K562 (cell line): ENCODE measurements at regions not wholly inside any gene's neighbourhood (a gene's known extent, or its start where the extent isn't known, plus 50 kb on each side); places are given as distances from the start of the nearest gene placed in this dataset.

Experiments used
- ATAC-seq: fragments of 200-7000 bp; cut with Tn5 transposase; 3 replicates; pipeline ENCODE4 v1.9.1; 2020; ENCODE audit warnings: moderate library complexity
- BruUV-seq: library from RNA; stranded (reverse); fragments of 400-500 nt; replicated peaks from 2 replicates; lab custom pipeline; 2021; lab: Mats Ljungman, UMichigan
- CTCF ChIA-PET: fragments of 300-600 bp; formaldehyde crosslinking; extraction: SDS; loops from one replicate; lab custom pipeline; 2021; ENCODE audit warnings: low intra/inter-chr PET ratio; lab: Yijun Ruan, JAX
- POLR2A ChIA-PET: fragments of 300-600, 350-650 bp; sonication (Branson Sonifier 250); formaldehyde crosslinking; extraction: SDS; loops from one replicate; lab custom pipeline; 2021; ENCODE audit warnings: antibody characterized with exemption, inconsistent platforms; lab: Yijun Ruan, JAX
- DNase-seq, 4 experiments: peaks; one replicate each; pipeline versions ENCODE4 v3.0.0 to v3.0.0-alpha.2; 2011 to 2018; ENCODE audit warnings: low spot score in 3 of 4, mixed read lengths in 3 of 4; ENCODE audit errors: extremely low read depth in 1 of 4
- FAIRE-seq: peaks from 2 replicates; lab custom pipeline; 2011; peaks lifted over from hg19 to GRCh38; lab: Jason Lieb, UNC
- H2AFZ ChIP-seq: 2 replicates; pipeline ENCODE4 v1.6.0; 2011; ENCODE audit warnings: low read depth, low read length, control low read depth, inconsistent platforms
- H3K27ac ChIP-seq: fragments of 200-600 bp; 3 replicates; pipeline ENCODE4 v1.8.0; 2011; ENCODE audit warnings: low read depth, mild to moderate bottlenecking, control low read depth, inconsistent platforms, low read length, moderate library complexity, mixed read lengths; ENCODE audit errors: extremely low read depth
- H3K27me3 ChIP-seq, 2 experiments: fragments of 300-600 bp in 1 of 2; 2 replicates in 1 of 2; 3 replicates in 1 of 2; pipeline versions ENCODE4 v1.6.0 to v1.8.0; 2011; ENCODE audit warnings: inconsistent platforms in 2 of 2, low read length in 2 of 2, mild to moderate bottlenecking in 1 of 2, mixed read lengths in 1 of 2, moderate library complexity in 1 of 2; ENCODE audit not compliant: control insufficient read depth in 2 of 2, insufficient read depth in 2 of 2
- H3K36me3 ChIP-seq: fragments of 300-600 bp; 3 replicates; pipeline ENCODE4 v1.8.0; 2011; ENCODE audit warnings: mild to moderate bottlenecking, low read length, inconsistent platforms; ENCODE audit not compliant: control insufficient read depth, insufficient read depth
- H3K4me1 ChIP-seq, 2 experiments: fragments of 200-600 bp in 1 of 2; replicated peaks in 1 of 2; 2 replicates in 1 of 2; 3 replicates in 1 of 2; pipeline versions ENCODE4 v1.5.1 to v1.8.0; 2011; ENCODE audit warnings: inconsistent platforms in 2 of 2, low read length in 2 of 2, mild to moderate bottlenecking in 1 of 2, mixed read lengths in 1 of 2, moderate library complexity in 1 of 2; ENCODE audit not compliant: control insufficient read depth in 2 of 2, insufficient read depth in 2 of 2
- H3K4me2 ChIP-seq: 2 replicates; pipeline ENCODE4 v1.6.1; 2011; ENCODE audit warnings: low read length, control low read depth, inconsistent platforms, mixed read lengths; ENCODE audit not compliant: insufficient read depth
- H3K4me3 ChIP-seq: fragments of 200-600 bp; sonication (generic), shearing (Covaris generic); 2 replicates; pipeline ENCODE4 v1.5.1; 2016; ENCODE audit warnings: control low read depth, inconsistent platforms
- H3K79me2 ChIP-seq: fragments of 200-600 bp; 3 replicates; pipeline ENCODE4 v1.8.0; 2011; ENCODE audit warnings: low read length, inconsistent platforms; ENCODE audit not compliant: control insufficient read depth, insufficient read depth
- H3K9ac ChIP-seq, 2 experiments: 2 replicates each; pipeline versions ENCODE4 v1.6.0 to v1.6.1; 2011; ENCODE audit warnings: low read depth in 2 of 2, low read length in 2 of 2, control low read depth in 1 of 2, inconsistent platforms in 1 of 2, mild to moderate bottlenecking in 1 of 2, mixed read lengths in 1 of 2; ENCODE audit not compliant: insufficient read depth in 1 of 2
- H3K9me1 ChIP-seq: one replicate; pipeline ENCODE4 v1.6.0; 2011; ENCODE audit warnings: inconsistent platforms, mild to moderate bottlenecking, low read length, moderate library complexity; ENCODE audit not compliant: control insufficient read depth, insufficient read depth
- H3K9me3 ChIP-seq: replicated peaks from 2 replicates; pipeline ENCODE4 v1.5.1; 2011; ENCODE audit warnings: low read depth, low read length, inconsistent platforms; ENCODE audit not compliant: control insufficient read depth, insufficient read depth
- H4K20me1 ChIP-seq: replicated peaks from 2 replicates; pipeline ENCODE4 v1.6.1; 2011; ENCODE audit warnings: low read length, inconsistent platforms, mixed read lengths; ENCODE audit not compliant: control insufficient read depth, insufficient read depth
- BCL6 ChIP-seq: fragments of 250-450 bp; sonication (Bioruptor Pico); IDR thresholded peaks from 2 replicates; pipeline ENCODE4 v1.4.0; 2020
- CEBPG ChIP-seq, 3 experiments: fragments of 200-800 bp in 1 of 3; sonication (Bioruptor generic) in 1 of 3; sonication (generic) in 1 of 3; formaldehyde crosslinking in 1 of 3; IDR thresholded peaks in 2 of 3; conservative IDR thresholded peaks in 1 of 3; 2 replicates each; pipeline versions ENCODE4 v1.6.1 to v1.8.0; 2016 to 2022; ENCODE audit warnings: missing compliant biosample characterization in 2 of 3, missing genetic modification characterization in 2 of 3, mild to moderate bottlenecking in 1 of 3, missing genetic modification reagents in 1 of 3
- ID3 ChIP-seq, 2 experiments: fragments of 250-450 bp in 1 of 2; fragments of 450-650 bp in 1 of 2; sonication (Bioruptor Pico) in 1 of 2; IDR thresholded peaks; 2 replicates each; pipeline versions ENCODE4 v1.6.1 to v1.8.0; 2016 to 2021; ENCODE audit warnings: mild to moderate bottlenecking in 2 of 2, moderate library complexity in 2 of 2, missing compliant biosample characterization in 1 of 2, missing genetic modification characterization in 1 of 2
- KAT2B ChIP-seq: IDR thresholded peaks from one replicate; pipeline ENCODE4 v1.6.1; 2012; ENCODE audit warnings: low read depth, mild to moderate bottlenecking, control low read depth, inconsistent platforms, low read length, moderate library complexity
- KLF16 ChIP-seq: IDR thresholded peaks from 2 replicates; pipeline ENCODE4 v1.6.1; 2016; ENCODE audit warnings: antibody characterized with exemption
- MCM5 ChIP-seq: fragments of 450-650 bp; IDR thresholded peaks from 2 replicates; pipeline ENCODE4 v1.6.1; 2016; ENCODE audit warnings: low read depth
- NRF1 ChIP-seq, 2 experiments: fragments of 450-650 bp; IDR thresholded peaks in 1 of 2; conservative IDR thresholded peaks in 1 of 2; 2 replicates each; pipeline ENCODE4 v1.6.1; 2014; ENCODE audit warnings: mild to moderate bottlenecking in 2 of 2
- ZBTB26 ChIP-seq: fragments of 450-650 bp; formaldehyde crosslinking; IDR thresholded peaks from 2 replicates; pipeline ENCODE4 v1.4.0; 2022; ENCODE audit warnings: missing genetic modification characterization
- ZNF12 ChIP-seq: sonication (generic); formaldehyde crosslinking; IDR thresholded peaks from 2 replicates; pipeline ENCODE4 v1.4.0; 2020; ENCODE audit warnings: mild to moderate bottlenecking, missing genetic modification reagents
- ZNF133 ChIP-seq: fragments of 250-450 bp; sonication (Bioruptor Pico); IDR thresholded peaks from 2 replicates; pipeline ENCODE4 v1.4.0; 2020; ENCODE audit warnings: mild to moderate bottlenecking
- ZNF175 ChIP-seq: fragments of 200-800 bp; sonication (Bioruptor generic); IDR thresholded peaks from 2 replicates; pipeline ENCODE4 v1.6.1; 2016; ENCODE audit warnings: low read depth, mild to moderate bottlenecking, missing genetic modification characterization, missing compliant biosample characterization
- ZNF197 ChIP-seq: fragments of 200-800 bp; sonication (Bioruptor generic); IDR thresholded peaks from 2 replicates; pipeline ENCODE4 v1.6.1; 2016; ENCODE audit warnings: low read depth, missing genetic modification characterization, missing compliant biosample characterization
- ZNF232 ChIP-seq: sonication (generic); formaldehyde crosslinking; IDR thresholded peaks from 2 replicates; pipeline ENCODE4 v1.8.0; 2022; ENCODE audit warnings: mild to moderate bottlenecking, missing genetic modification reagents
- ZNF740 ChIP-seq, 3 experiments: fragments of 200-800 bp in 1 of 3; sonication (Bioruptor generic) in 1 of 3; sonication (generic) in 1 of 3; formaldehyde crosslinking in 1 of 3; IDR thresholded peaks; 2 replicates each; pipeline versions ENCODE4 v1.6.1 to v1.8.0; 2016 to 2022; ENCODE audit warnings: mild to moderate bottlenecking in 2 of 3, missing compliant biosample characterization in 2 of 3, missing genetic modification characterization in 2 of 3, missing genetic modification reagents in 1 of 3
- ZSCAN32 ChIP-seq: fragments of 450-650 bp; formaldehyde crosslinking; IDR thresholded peaks from 2 replicates; pipeline ENCODE4 v1.4.0; 2020; ENCODE audit warnings: mild to moderate bottlenecking, moderate library complexity
- WGBS: fragments of 100-300 bp; shearing (Covaris generic); methylation state at CpG from one replicate; pipeline ENCODE4 v1.1.6; 2016; ENCODE audit warnings: low coverage, mixed read lengths; ENCODE audit not compliant: insufficient coverage; ENCODE audit errors: missing lambda C conversion rate; 5-methylcytosine and 5-hydroxymethylcytosine counted together
- in situ Hi-C: fragments of 300-500 bp; cut with MboI; formaldehyde crosslinking; loops from 4 replicates; pipeline ENCODE4 v1.15.0; 2018; ENCODE audit warnings: inconsistent platforms, mixed read lengths
- intact Hi-C: fragments of 100-400 bp; cut with micrococcal nuclease; formaldehyde crosslinking; loops from 2 replicates; pipeline ENCODE4 v1.14.2; 2022

GRCh38 chr12:9341260-9341585, 133.0 kb upstream of the PZP start:
- WGBS, result 7% methylated on average over 1 of the region's 2 CpGs
- intact Hi-C loops (no loop called here), in situ Hi-C loops (loop anchor here (25.0 kb wide), 1 partner anchor 296 kb away; no protein-coding TSS in a partner anchor)
- H3K36me3 ChIP-seq, result no peaks in the 10 kb centered on the region
- no peaks in the 10 kb centered on the region for H4K20me1 ChIP-seq
- no peak for FAIRE-seq
- H3K9me1 ChIP-seq, result no peaks in the 10 kb centered on the region
- BruUV-seq, result no TSS peak
- H3K9ac ChIP-seq, result no peak overlapping the region
- no peaks in the 10 kb centered on the region for H3K79me2 ChIP-seq
- TF ChIP-seq KAT2B (no peak), ZNF175 (CRISPR knock-in tag) (no peak), MCM5 (no peak), ZNF133 (CRISPR knock-in tag) (no peak), KLF16 (no peak), ZSCAN32 (CRISPR knock-in tag) (no peak), NRF1 (conservative IDR thresholded peaks at IDR 0.05 in 1 of 2, IDR thresholded peaks at IDR 0.05 in 1 of 2) (no peak), BCL6 (no peak), ZNF12 (CRISPR knock-in tag) (no peak), ZBTB26 (no peak), ZNF197 (CRISPR knock-in tag) (no peak), ZNF232 (no peak), CEBPG (CRISPR knock-in tag; IDR thresholded peaks at IDR 0.05) (no peak), CEBPG (tag; conservative IDR thresholded peaks at IDR 0.05 in 1 of 2, IDR thresholded peaks at IDR 0.05 in 1 of 2) (no peak), ID3 (CRISPR knock-in tag; IDR thresholded peaks at IDR 0.05) (no peak), ID3 (tag; IDR thresholded peaks at IDR 0.05) (no peak), ZNF740 (CRISPR knock-in tag; IDR thresholded peaks at IDR 0.05) (no peak), ZNF740 (tag; IDR thresholded peaks at IDR 0.05) (no peak)
- no peaks in the 10 kb centered on the region for H3K9me3 ChIP-seq
- no peak overlapping the region for H3K4me2 ChIP-seq
- no peak overlapping the region for H2AFZ ChIP-seq
- ChIA-PET POLR2A (interaction anchor here (0.7 kb wide), 1 partner anchor 26 kb away, joined by 3 read pairs; no protein-coding TSS in a partner anchor), CTCF (no interaction called here)
- H3K4me1 ChIP-seq, result no peaks in the 10 kb centered on the region; a peak in 2 of 5 replicates
- no peak overlapping the region for H3K27ac ChIP-seq
- no peak for DNase-seq
- H3K27me3 ChIP-seq, result no peaks in the 10 kb centered on the region
- no peak overlapping the region for H3K4me3 ChIP-seq
- no peak for ATAC-seq
